ENCODE measurements at regions not wholly inside any gene's neighbourhood (a gene's known extent, or its start where the extent isn't known, plus 50 kb on each side); places are given as distances from the start of the nearest gene placed in this dataset.
A peak's percentile ranks its signal among the peaks of the same experiment; 100 is the strongest.

GRCh38 chr1:34631126-34631525 is 123.7 kb upstream of the GJB5 start:
- no TSS peak for BruUV-seq (replicated peaks)
- H3K27me3 ChIP-seq (ENCODE audit: insufficient read depth, low read depth) = peaks cover 50% of the 10 kb centered on the region
- no peak for TF ChIP-seq CTCF (conservative IDR thresholded peaks at IDR 0.05)
- no peak for TF ChIP-seq EZH2 (IDR thresholded peaks at IDR 0.05; ENCODE audit: low read depth)
- ChIA-PET CTCF (no interaction called here), POLR2A (ENCODE audit: unreplicated experiment) (no interaction called here)
- H3F3A ChIP-seq (ENCODE audit: insufficient read depth, low read depth) = no peaks in the 10 kb centered on the region
- H3K79me2 ChIP-seq (ENCODE audit: low read depth) = no peaks in the 10 kb centered on the region
- H3K9me2 ChIP-seq (ENCODE audit: insufficient read depth) = no peaks in the 10 kb centered on the region
- H3K4me1 ChIP-seq (replicated peaks; ENCODE audit: insufficient read depth) = no peaks in the 10 kb centered on the region
- no peak overlapping the region for H3K27ac ChIP-seq
- no peak overlapping the region for H2AFZ ChIP-seq
- intact Hi-C loops (cut with micrococcal nuclease; ENCODE audit: unreplicated experiment) = no loop called here
- no peaks in the 10 kb centered on the region for H4K20me1 ChIP-seq (ENCODE audit: insufficient read depth)
- H3K36me3 ChIP-seq (ENCODE audit: low read depth) = no peaks in the 10 kb centered on the region
- H3K4me2 ChIP-seq = no peak overlapping the region
- H3K9me3 ChIP-seq (ENCODE audit: insufficient read depth, low read depth) = no peaks in the 10 kb centered on the region
- no peak overlapping the region for H3K4me3 ChIP-seq
- DNase-seq = no peak

- TF ChIP-seq CTCF (conservative IDR thresholded peaks at IDR 0.05) (no peak), EZH2 (IDR thresholded peaks at IDR 0.05; ENCODE audit: low read depth) (no peak)
- CTCF ChIA-PET = no interaction called here
- Histone ChIP-seq H3K79me2 (ENCODE audit: low read depth) (no peaks in the 10 kb centered on the region), H3K27ac (no peak overlapping the region), H3K9me3 (ENCODE audit: insufficient read depth, low read depth) (no peaks in the 10 kb centered on the region), H4K20me1 (ENCODE audit: insufficient read depth) (no peaks in the 10 kb centered on the region; the same call in 1 of the 2 replicates), H3K36me3 (ENCODE audit: low read depth) (no peaks in the 10 kb centered on the region), H3K4me1 (replicated peaks; ENCODE audit: insufficient read depth) (no peaks in the 10 kb centered on the region), H3K4me3 (no peak overlapping the region), H3F3A (ENCODE audit: insufficient read depth, low read depth) (no peaks in the 10 kb centered on the region), H2AFZ (no peak overlapping the region), H3K4me2 (no peak overlapping the region), H3K9me2 (ENCODE audit: insufficient read depth) (no peaks in the 10 kb centered on the region), H3K27me3 (ENCODE audit: insufficient read depth, low read depth) (peaks cover 56% of the 10 kb centered on the region)
- intact Hi-C loops (cut with micrococcal nuclease; ENCODE audit: unreplicated experiment) = no loop called here
- BruUV-seq (replicated peaks) = no TSS peak
- no peak for DNase-seq
- POLR2A ChIA-PET (ENCODE audit: unreplicated experiment) = no interaction called here
Measured at GRCh38 chr1:34639701-34640100, 115.1 kb upstream of the GJB5 start.

- no TSS peak for BruUV-seq (replicated peaks)
- CTCF ChIA-PET = no interaction called here
Measured at GRCh38 chr1:34640654-34641401, 114.0 kb upstream of the GJB5 start.

GRCh38 chr1:34642679-34643078 is 112.2 kb upstream of the GJB5 start:
- no peaks in the 10 kb centered on the region for H3F3A ChIP-seq (ENCODE audit: insufficient read depth, low read depth)
- no peaks in the 10 kb centered on the region for H3K79me2 ChIP-seq (ENCODE audit: low read depth)
- no peaks in the 10 kb centered on the region for H3K4me1 ChIP-seq (replicated peaks; ENCODE audit: insufficient read depth)
- intact Hi-C loops (cut with micrococcal nuclease; ENCODE audit: unreplicated experiment) = no loop called here
- ChIA-PET CTCF (no interaction called here), POLR2A (ENCODE audit: unreplicated experiment) (no interaction called here)
- H4K20me1 ChIP-seq (ENCODE audit: insufficient read depth) = peaks cover 4% of the 10 kb centered on the region; the same call in 1 of the 2 replicates
- no peak overlapping the region for H2AFZ ChIP-seq
- no peak overlapping the region for H3K4me2 ChIP-seq
- H3K27me3 ChIP-seq (ENCODE audit: insufficient read depth, low read depth) = peaks cover 64% of the 10 kb centered on the region
- no TSS peak for BruUV-seq (replicated peaks)
- TF ChIP-seq EZH2 (IDR thresholded peaks at IDR 0.05; ENCODE audit: low read depth) (no peak), CTCF (conservative IDR thresholded peaks at IDR 0.05) (0 out of 2 replicates have a peak, but pooled peaks have one; percentile 12)
- no peak overlapping the region for H3K27ac ChIP-seq
- no peaks in the 10 kb centered on the region for H3K9me3 ChIP-seq (ENCODE audit: insufficient read depth, low read depth)
- no peaks in the 10 kb centered on the region for H3K9me2 ChIP-seq (ENCODE audit: insufficient read depth)
- DNase-seq = no peak
- no peak overlapping the region for H3K4me3 ChIP-seq
- no peaks in the 10 kb centered on the region for H3K36me3 ChIP-seq (ENCODE audit: low read depth)

More at GRCh38 chr1:34640654-34641401, 114.0 kb upstream of the GJB5 start:
- H3K9me2 ChIP-seq (ENCODE audit: insufficient read depth) = no peaks in the 10 kb centered on the region
- H3K4me1 ChIP-seq (replicated peaks; ENCODE audit: insufficient read depth) = no peaks in the 10 kb centered on the region
- no peaks in the 10 kb centered on the region for H3K9me3 ChIP-seq (ENCODE audit: insufficient read depth, low read depth)
- H3K27ac ChIP-seq = no peak overlapping the region
- no peak overlapping the region for H3K4me2 ChIP-seq
- intact Hi-C loops (cut with micrococcal nuclease; ENCODE audit: unreplicated experiment) = no loop called here
- no peaks in the 10 kb centered on the region; the same call in 1 of the 2 replicates for H4K20me1 ChIP-seq (ENCODE audit: insufficient read depth)
- no peak for DNase-seq
- no peaks in the 10 kb centered on the region for H3K36me3 ChIP-seq (ENCODE audit: low read depth)
- peaks cover 62% of the 10 kb centered on the region for H3K27me3 ChIP-seq (ENCODE audit: insufficient read depth, low read depth)
- H2AFZ ChIP-seq = no peak overlapping the region
- POLR2A ChIA-PET (ENCODE audit: unreplicated experiment) = no interaction called here
- no peak overlapping the region for H3K4me3 ChIP-seq
- no peaks in the 10 kb centered on the region for H3F3A ChIP-seq (ENCODE audit: insufficient read depth, low read depth)
- no peak for TF ChIP-seq EZH2 (IDR thresholded peaks at IDR 0.05; ENCODE audit: low read depth)
- H3K79me2 ChIP-seq (ENCODE audit: low read depth) = no peaks in the 10 kb centered on the region

Measured in PC-9 (cell line).